Activated naive CD4-positive, alpha-beta T cell treated with anti-CD3 and anti-CD28 coated beads for 36 hours (primary cell): ENCODE measurements at regions not wholly inside any gene's neighbourhood (a gene's known extent, or its start where the extent isn't known, plus 50 kb on each side); places are given as distances from the start of the nearest gene placed in this dataset.

Experiments
- CTCF ChIA-PET: fragments of 350-600 bp; sonication (Branson Sonifier 250); formaldehyde crosslinking; loops from one replicate; lab custom pipeline; 2021; ENCODE audit warnings: antibody characterized with exemption; lab: Charles Lee
- DNase-seq: peaks from one replicate; pipeline ENCODE4 v3.0.0-alpha.2; 2020
- H3K27ac Mint-ChIP-seq: one replicate; pipeline ENCODE4 v1.8.0; 2021; ENCODE audit warnings: mild to moderate bottlenecking, mixed read lengths
- H3K27me3 Mint-ChIP-seq: one replicate; pipeline ENCODE4 v1.8.0; 2021; ENCODE audit warnings: low read depth, mixed read lengths
- H3K36me3 Mint-ChIP-seq: one replicate; pipeline ENCODE4 v1.8.0; 2021; ENCODE audit warnings: low read depth, mixed read lengths
- H3K4me1 Mint-ChIP-seq: one replicate; pipeline ENCODE4 v1.8.0; 2021; ENCODE audit warnings: low read depth, mixed read lengths
- H3K4me3 Mint-ChIP-seq: one replicate; pipeline ENCODE4 v1.8.0; 2021; ENCODE audit warnings: mild to moderate bottlenecking, moderate library complexity, mixed read lengths
- H3K9me3 Mint-ChIP-seq: one replicate; pipeline ENCODE4 v1.8.0; 2021; ENCODE audit warnings: mixed read lengths
- intact Hi-C: fragments of 100-400 bp; cut with micrococcal nuclease; formaldehyde crosslinking; loops from one replicate; pipeline ENCODE4 v1.15.1; 2023

DNA sequence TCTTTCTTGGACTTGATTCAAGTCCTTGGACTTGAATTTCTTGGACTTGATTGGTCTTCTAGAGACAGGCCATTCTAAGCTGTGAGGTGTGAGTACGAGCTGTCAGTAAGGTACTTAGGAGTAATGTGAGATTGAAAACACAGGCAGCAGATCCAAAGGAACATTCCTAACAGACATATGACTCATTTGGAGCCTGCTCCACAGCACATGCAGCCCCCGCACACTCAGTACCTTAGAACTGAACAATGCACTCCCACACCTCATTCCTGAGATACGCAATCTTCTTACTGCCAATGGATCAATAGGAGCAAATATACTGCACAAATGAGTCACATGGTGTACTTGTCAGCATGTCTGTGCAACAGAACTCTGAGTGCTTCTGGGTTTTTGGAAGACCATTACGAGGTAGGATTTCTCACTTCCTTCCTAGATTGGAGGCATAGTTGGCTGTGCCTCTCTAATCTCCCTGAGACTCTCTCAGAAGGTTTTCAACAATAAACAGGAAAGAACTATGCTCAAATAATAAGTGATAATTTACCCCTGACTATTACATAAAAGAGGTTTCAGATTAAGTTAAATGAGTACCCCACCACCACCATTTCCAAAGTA, 243.1 kb downstream of the KCNA4 start:
- Mint-ChIP-seq H3K4me1 (no peaks in the 10 kb centered on the region), H3K27ac (no peak overlapping the region), H3K4me3 (no peak overlapping the region), H3K36me3 (no peaks in the 10 kb centered on the region), H3K9me3 (peaks cover 7% of the 10 kb centered on the region), H3K27me3 (no peaks in the 10 kb centered on the region)
- intact Hi-C loops = no loop called here
- CTCF ChIA-PET = no interaction called here
- DNase-seq = no peak

DNA sequence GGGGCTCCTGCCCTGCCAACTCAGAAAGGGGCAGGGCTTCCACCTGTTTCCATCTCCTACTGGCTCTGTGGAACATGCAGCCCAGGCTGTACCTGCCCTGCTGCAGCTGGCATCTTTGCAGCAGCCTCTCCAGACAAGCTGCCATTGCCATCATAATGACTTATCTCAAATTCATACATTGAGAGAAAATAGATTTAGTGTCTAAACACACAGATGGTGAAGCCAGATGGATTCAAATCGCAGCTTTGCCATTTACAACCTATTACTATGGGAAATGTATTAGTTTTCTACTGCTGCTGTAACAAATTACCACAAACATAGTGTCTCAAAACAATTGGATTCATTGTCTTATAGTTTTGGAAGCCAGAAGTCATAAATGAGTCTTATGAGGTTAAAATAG, 260.0 kb downstream of the KCNA4 start:
- no peaks in the 10 kb centered on the region for H3K27me3 Mint-ChIP-seq
- intact Hi-C loops = no loop called here
- CTCF ChIA-PET = no interaction called here
- DNase-seq = no peak
- H3K4me1 Mint-ChIP-seq = no peaks in the 10 kb centered on the region
- no peaks in the 10 kb centered on the region for H3K36me3 Mint-ChIP-seq
- H3K4me3 Mint-ChIP-seq = no peak overlapping the region
- H3K9me3 Mint-ChIP-seq = peaks cover 13% of the 10 kb centered on the region
- H3K27ac Mint-ChIP-seq = no peak overlapping the region

DNA sequence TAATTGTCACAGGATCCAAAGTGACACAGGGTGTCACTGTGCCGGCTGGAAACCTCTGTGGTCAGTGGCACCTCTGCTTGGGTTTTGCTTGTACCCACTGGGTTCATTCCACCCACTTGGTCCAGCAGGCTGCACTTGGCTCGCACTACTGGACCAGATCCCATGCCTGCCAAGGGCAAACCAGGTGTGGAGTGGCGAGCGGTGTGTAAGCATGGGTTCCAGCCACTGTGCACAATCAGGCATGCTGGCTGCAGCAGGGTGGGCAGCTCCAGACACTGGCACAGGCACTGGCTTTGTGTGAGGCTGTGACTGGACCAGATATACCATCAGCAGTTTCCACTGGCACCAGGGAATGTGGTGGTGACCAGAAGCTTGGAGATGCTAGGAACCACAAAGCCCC, 261.4 kb downstream of the KCNA4 start:
- intact Hi-C loops = no loop called here
- Mint-ChIP-seq H3K36me3 (no peaks in the 10 kb centered on the region), H3K9me3 (peaks cover 12% of the 10 kb centered on the region), H3K4me3 (no peak overlapping the region), H3K27ac (no peak overlapping the region), H3K4me1 (no peaks in the 10 kb centered on the region), H3K27me3 (no peaks in the 10 kb centered on the region)
- CTCF ChIA-PET = no interaction called here
- DNase-seq = no peak

DNA sequence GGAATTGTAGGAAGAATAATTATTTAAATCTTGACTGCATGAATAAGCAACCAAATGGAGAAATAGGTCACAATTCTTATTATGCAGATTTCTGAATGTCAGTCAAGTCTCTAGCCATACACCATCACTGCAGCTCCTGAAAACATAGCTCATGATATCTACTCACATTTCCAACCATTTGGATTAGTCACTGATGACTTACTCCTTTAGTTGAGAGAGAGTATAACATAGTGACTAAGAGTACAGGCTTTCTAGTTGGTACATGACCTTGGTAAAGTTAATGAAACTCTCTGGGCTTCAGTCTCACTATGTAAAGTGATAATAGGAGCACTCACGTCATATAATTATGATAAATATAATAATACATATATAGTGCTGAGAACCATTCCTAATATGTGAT, 265.2 kb downstream of the KCNA4 start:
- CTCF ChIA-PET = no interaction called here
- no peak for DNase-seq
- no peaks in the 10 kb centered on the region for H3K27me3 Mint-ChIP-seq
- no peaks in the 10 kb centered on the region for H3K4me1 Mint-ChIP-seq
- no peak overlapping the region for H3K27ac Mint-ChIP-seq
- H3K36me3 Mint-ChIP-seq = no peaks in the 10 kb centered on the region
- peaks cover 8% of the 10 kb centered on the region for H3K9me3 Mint-ChIP-seq
- no peak overlapping the region for H3K4me3 Mint-ChIP-seq
- intact Hi-C loops = no loop called here

DNA sequence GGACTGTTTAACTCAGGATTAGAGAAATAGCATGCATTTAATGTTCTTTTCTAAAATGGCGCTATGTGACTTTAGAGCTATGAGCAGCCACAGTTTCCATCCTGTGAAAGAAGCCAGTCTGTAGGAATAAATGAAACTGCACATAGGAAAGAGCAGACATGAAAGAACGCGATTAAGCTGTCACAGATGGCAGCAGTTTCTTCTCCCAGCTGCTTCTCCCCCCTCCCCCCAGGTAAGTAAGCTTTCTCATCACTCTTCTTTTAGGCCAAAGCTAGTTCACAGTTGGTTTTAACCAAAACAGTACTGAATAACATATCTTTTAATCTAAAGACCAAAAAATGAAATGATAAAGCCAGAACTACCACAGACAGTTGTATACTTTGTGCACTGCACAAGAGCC, 266.4 kb downstream of the KCNA4 start:
- H3K36me3 Mint-ChIP-seq = no peaks in the 10 kb centered on the region
- no peak overlapping the region for H3K27ac Mint-ChIP-seq
- H3K27me3 Mint-ChIP-seq = no peaks in the 10 kb centered on the region
- peaks cover 11% of the 10 kb centered on the region for H3K9me3 Mint-ChIP-seq
- intact Hi-C loops = no loop called here
- no peaks in the 10 kb centered on the region for H3K4me1 Mint-ChIP-seq
- no peak overlapping the region for H3K4me3 Mint-ChIP-seq
- CTCF ChIA-PET = no interaction called here
- DNase-seq = no peak

DNA sequence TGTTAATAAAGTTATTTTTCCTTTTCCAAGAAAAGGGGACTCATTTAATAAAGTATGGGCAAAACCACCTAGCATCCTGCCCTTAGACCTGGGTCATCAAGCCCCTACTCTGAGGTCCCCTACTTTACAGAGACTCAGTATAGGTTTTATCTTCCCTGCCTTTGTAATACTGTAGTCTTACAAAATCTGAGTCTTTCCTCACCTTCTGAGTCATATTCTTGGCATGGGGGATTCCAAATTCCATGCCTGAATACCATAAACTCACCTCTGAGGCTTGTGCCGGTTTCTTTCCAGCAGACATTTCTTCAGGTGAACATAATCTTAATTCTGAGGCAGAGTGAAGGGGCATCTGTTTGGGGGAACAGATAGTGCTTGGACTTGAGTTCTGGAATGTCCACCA, 282.5 kb downstream of the KCNA4 start:
- Mint-ChIP-seq H3K4me3 (no peak overlapping the region), H3K36me3 (no peaks in the 10 kb centered on the region), H3K27me3 (no peaks in the 10 kb centered on the region), H3K4me1 (no peaks in the 10 kb centered on the region), H3K27ac (no peak overlapping the region), H3K9me3 (peaks cover 4% of the 10 kb centered on the region)
- no peak for DNase-seq
- CTCF ChIA-PET = no interaction called here
- intact Hi-C loops = no loop called here

DNA sequence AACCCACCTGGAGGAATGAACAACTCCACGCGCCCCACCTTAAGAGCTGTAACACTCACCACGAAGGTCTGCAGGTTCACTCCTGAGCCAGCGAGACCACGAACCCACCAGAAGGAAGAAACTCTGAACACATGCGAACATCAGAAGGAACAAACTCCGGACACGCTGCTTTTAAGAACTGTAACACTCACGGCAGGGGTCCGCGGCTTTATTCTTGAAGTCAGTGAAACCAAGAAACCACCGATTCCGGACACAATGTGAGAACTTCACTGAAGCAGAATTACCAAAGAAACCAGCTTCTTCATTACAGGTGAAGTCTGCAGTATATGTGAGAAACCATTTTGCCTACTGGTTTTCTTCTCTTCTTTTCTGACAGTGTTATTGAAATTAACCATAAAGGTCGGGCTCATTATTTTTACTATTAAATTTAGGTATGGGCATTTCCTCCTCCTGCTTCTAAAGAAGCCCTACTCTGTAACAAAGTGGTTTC, 303.0 kb downstream of the KCNA4 start:
- H3K36me3 Mint-ChIP-seq = peaks cover 2% of the 10 kb centered on the region
- no peak overlapping the region for H3K4me3 Mint-ChIP-seq
- H3K9me3 Mint-ChIP-seq = peaks cover 4% of the 10 kb centered on the region
- intact Hi-C loops = no loop called here
- CTCF ChIA-PET = no interaction called here
- no peaks in the 10 kb centered on the region for H3K27me3 Mint-ChIP-seq
- DNase-seq = no peak
- H3K27ac Mint-ChIP-seq = no peak overlapping the region
- H3K4me1 Mint-ChIP-seq = no peaks in the 10 kb centered on the region

DNA sequence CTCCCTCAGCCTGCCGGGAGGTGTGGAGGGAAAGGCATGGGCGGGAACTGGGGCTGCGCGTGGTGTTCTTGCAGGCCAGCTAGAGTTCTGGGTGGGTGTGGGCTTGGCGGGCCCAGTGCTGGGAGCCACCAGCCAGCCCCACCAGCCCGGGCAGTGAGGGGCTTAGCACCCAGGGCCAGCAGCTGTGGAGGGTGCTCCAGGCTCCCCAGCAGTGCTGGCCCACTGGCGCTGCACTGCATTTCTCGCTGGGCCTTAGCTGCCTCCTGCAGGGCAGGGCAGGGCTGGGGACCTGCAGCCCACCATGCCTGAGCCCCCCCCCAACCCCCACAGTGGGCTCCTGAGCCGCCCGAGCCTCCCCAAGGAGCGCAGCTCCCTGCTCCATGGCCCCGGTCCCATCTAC, 304.2 kb downstream of the KCNA4 start:
- no peak for DNase-seq
- CTCF ChIA-PET = no interaction called here
- peaks cover 4% of the 10 kb centered on the region for H3K9me3 Mint-ChIP-seq
- no peak overlapping the region for H3K27ac Mint-ChIP-seq
- peaks cover 2% of the 10 kb centered on the region for H3K36me3 Mint-ChIP-seq
- intact Hi-C loops = no loop called here
- no peak overlapping the region for H3K4me3 Mint-ChIP-seq
- no peaks in the 10 kb centered on the region for H3K4me1 Mint-ChIP-seq
- no peaks in the 10 kb centered on the region for H3K27me3 Mint-ChIP-seq

DNA sequence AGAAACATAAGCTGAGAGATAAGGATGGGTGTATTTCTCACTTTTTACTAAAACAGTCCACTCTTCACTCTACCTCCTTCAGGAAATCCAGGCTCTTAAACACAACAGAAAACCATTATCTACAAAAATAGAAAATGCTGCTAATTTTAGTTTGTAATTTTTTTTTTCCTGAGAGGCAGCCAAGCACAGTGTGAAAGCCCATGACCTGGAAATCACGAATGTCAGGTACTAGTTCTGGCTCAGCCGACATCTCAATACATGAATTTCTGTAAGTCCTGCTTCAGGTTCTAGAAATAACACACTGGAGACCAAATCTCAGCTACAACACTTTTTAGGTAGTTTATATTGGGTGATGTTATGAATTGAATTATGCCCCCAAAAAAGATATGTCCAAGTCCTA, 308.9 kb downstream of the KCNA4 start:
- no peaks in the 10 kb centered on the region for H3K4me1 Mint-ChIP-seq
- DNase-seq = no peak
- no peak overlapping the region for H3K27ac Mint-ChIP-seq
- no peaks in the 10 kb centered on the region for H3K27me3 Mint-ChIP-seq
- H3K36me3 Mint-ChIP-seq = no peaks in the 10 kb centered on the region
- H3K9me3 Mint-ChIP-seq = peaks cover 8% of the 10 kb centered on the region
- intact Hi-C loops = no loop called here
- CTCF ChIA-PET = no interaction called here
- no peak overlapping the region for H3K4me3 Mint-ChIP-seq

DNA sequence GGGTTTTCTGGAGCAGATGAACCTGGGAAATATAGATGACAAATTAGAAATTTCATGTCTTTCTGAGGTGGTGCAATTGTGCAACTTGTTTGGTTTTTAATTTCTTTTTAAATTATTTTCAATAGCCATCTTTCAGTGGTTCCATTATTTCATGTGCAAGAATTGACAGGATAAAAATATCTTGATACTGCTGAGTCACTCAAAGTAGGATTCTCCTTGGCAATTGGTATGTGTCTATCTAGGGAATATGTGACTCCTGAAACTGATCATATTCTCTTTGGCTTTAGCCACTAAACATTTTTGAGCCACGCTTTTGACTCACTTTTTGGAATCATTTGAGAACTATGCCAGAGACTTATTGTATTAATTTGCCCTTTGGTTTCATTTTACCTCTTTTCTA, 331.5 kb downstream of the KCNA4 start:
- intact Hi-C loops = no loop called here
- no peaks in the 10 kb centered on the region for H3K27me3 Mint-ChIP-seq
- CTCF ChIA-PET = no interaction called here
- H3K4me3 Mint-ChIP-seq = no peak overlapping the region
- no peak overlapping the region for H3K27ac Mint-ChIP-seq
- peaks cover 6% of the 10 kb centered on the region for H3K9me3 Mint-ChIP-seq
- H3K4me1 Mint-ChIP-seq = no peaks in the 10 kb centered on the region
- DNase-seq = no peak
- H3K36me3 Mint-ChIP-seq = no peaks in the 10 kb centered on the region

DNA sequence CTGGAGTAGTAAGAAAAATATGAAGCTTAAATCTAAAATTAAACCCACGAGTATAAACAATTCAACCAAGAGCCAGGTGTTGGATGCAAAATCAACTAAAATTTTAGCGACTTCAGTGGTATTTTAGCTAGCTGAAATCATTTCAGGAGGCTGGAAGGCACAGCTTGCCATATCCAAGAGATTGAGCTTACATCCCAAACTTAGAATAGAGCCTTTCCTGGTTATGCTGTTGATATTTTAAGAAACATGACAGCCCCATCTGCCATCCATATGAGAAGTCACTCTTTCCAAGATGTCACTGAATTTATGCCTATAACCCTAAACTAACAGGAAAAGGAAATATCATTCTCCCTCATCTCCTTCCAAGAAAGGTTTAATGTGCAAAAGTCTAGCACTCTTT, 334.0 kb downstream of the KCNA4 start:
- Mint-ChIP-seq H3K4me1 (no peaks in the 10 kb centered on the region), H3K9me3 (peaks cover 9% of the 10 kb centered on the region), H3K27ac (no peak overlapping the region), H3K4me3 (no peak overlapping the region), H3K36me3 (no peaks in the 10 kb centered on the region), H3K27me3 (no peaks in the 10 kb centered on the region)
- CTCF ChIA-PET = no interaction called here
- no peak for DNase-seq
- intact Hi-C loops = no loop called here

DNA sequence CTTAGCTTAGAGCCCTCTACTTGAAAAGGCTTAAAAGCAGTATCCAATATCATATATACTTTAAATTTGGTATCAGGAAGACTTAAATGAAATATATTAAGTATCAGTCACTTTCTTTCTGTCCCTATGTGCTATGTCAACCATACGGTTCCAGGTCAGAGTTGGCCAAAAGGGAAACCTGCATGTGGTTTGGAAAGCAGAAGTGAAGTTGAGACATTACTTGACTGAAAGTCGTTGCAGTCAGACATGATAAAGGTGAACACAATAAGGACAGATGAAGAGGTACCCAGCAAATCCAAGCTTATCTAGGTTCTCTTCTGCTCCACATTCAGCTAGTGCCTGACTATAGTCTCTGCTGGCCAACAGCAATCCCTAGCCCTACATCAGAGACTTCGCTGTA, 336.8 kb downstream of the KCNA4 start:
- CTCF ChIA-PET = no interaction called here
- peaks cover 11% of the 10 kb centered on the region for H3K9me3 Mint-ChIP-seq

DNA sequence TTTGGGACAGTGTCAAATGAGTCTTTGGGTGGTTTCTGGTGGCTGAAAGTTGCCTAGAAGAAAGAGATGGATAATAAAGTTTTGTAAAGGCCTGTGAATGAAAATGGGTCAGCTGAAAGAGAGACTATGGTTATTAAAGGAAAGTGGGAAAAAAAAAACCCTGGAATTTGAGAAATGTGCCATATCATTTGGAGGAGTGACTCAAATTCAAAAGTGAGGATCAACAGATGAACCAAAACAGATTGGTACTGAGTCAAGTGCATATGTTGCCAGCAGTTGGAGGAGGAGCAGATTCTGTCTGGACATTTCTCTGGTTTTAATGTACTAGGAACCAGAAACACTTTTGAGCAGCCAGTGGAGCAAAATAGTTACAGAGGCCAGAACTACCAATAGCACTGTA, 339.8 kb downstream of the KCNA4 start:
- intact Hi-C loops = no loop called here
- CTCF ChIA-PET = interaction anchor here (1.0 kb wide), 1 partner anchor 10 kb away, joined by 3 read pairs; no protein-coding TSS in a partner anchor
- Mint-ChIP-seq H3K27me3 (no peaks in the 10 kb centered on the region), H3K9me3 (peaks cover 8% of the 10 kb centered on the region), H3K4me3 (no peak overlapping the region), H3K27ac (no peak overlapping the region), H3K36me3 (no peaks in the 10 kb centered on the region), H3K4me1 (no peaks in the 10 kb centered on the region)
- no peak for DNase-seq

More for the DNA sequence above, 336.8 kb downstream of the KCNA4 start:
- intact Hi-C loops = no loop called here
- Mint-ChIP-seq H3K4me1 (no peaks in the 10 kb centered on the region), H3K27ac (no peak overlapping the region), H3K4me3 (no peak overlapping the region), H3K27me3 (no peaks in the 10 kb centered on the region), H3K36me3 (no peaks in the 10 kb centered on the region)
- no peak for DNase-seq
